ENCODE measurements at regions not wholly inside any gene's neighbourhood (a gene's known extent, or its start where the extent isn't known, plus 50 kb on each side); places are given as distances from the start of the nearest gene placed in this dataset.

DNA sequence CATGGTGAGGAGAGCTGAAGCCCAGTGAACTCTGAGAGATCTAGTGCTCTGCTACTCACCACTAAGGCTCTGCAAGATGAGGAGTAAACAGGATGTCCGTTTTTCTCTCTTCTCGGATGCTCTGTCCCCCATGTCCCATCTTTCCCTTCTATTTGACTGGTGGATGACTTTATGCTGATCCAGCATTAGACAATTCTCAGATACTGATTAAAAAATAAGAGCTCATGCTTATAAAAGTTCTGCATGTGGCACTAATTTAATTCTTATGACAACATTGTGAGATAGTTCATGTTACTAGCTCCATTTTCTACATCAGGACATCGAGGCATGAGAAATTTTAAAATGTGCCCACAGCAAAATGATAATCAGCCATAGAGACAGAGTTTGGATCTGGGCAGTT lies 77.0 kb downstream of the HMHB1 start:
- no peak overlapping the region for H3K27ac ChIP-seq
- DNase-seq = no peak
- POLR2A ChIA-PET (ENCODE audit: unreplicated experiment) = no interaction called here
- intact Hi-C loops (cut with micrococcal nuclease; ENCODE audit: unreplicated experiment) = no loop called here
- no peaks in the 10 kb centered on the region for H3K36me3 ChIP-seq (ENCODE audit: low read depth)
- no peak overlapping the region for H3K4me2 ChIP-seq
- H3K79me2 ChIP-seq (ENCODE audit: low read depth) = no peaks in the 10 kb centered on the region
- H3K4me1 ChIP-seq (replicated peaks; ENCODE audit: insufficient read depth) = peaks cover 8% of the 10 kb centered on the region; the same call in 1 of the 2 replicates
- no peaks in the 10 kb centered on the region for H3K9me3 ChIP-seq (ENCODE audit: insufficient read depth, low read depth)
- no peak overlapping the region for H3K4me3 ChIP-seq
- CTCF ChIA-PET = no interaction called here
- no peak overlapping the region for H2AFZ ChIP-seq
- no peaks in the 10 kb centered on the region for H3F3A ChIP-seq (ENCODE audit: insufficient read depth, low read depth)
- no peaks in the 10 kb centered on the region for H3K27me3 ChIP-seq (ENCODE audit: insufficient read depth, low read depth)
- no peaks in the 10 kb centered on the region for H4K20me1 ChIP-seq (ENCODE audit: insufficient read depth)
- H3K9me2 ChIP-seq (ENCODE audit: insufficient read depth) = no peaks in the 10 kb centered on the region
- no peak for TF ChIP-seq EZH2 (IDR thresholded peaks at IDR 0.05; ENCODE audit: low read depth)
- TF ChIP-seq, protein P1, sequence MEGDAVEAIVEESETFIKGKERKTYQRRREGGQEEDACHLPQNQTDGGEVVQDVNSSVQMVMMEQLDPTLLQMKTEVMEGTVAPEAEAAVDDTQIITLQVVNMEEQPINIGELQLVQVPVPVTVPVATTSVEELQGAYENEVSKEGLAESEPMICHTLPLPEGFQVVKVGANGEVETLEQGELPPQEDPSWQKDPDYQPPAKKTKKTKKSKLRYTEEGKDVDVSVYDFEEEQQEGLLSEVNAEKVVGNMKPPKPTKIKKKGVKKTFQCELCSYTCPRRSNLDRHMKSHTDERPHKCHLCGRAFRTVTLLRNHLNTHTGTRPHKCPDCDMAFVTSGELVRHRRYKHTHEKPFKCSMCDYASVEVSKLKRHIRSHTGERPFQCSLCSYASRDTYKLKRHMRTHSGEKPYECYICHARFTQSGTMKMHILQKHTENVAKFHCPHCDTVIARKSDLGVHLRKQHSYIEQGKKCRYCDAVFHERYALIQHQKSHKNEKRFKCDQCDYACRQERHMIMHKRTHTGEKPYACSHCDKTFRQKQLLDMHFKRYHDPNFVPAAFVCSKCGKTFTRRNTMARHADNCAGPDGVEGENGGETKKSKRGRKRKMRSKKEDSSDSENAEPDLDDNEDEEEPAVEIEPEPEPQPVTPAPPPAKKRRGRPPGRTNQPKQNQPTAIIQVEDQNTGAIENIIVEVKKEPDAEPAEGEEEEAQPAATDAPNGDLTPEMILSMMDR (conservative IDR thresholded peaks at IDR 0.05) = no peak
- BruUV-seq (replicated peaks) = no TSS peak

DNA sequence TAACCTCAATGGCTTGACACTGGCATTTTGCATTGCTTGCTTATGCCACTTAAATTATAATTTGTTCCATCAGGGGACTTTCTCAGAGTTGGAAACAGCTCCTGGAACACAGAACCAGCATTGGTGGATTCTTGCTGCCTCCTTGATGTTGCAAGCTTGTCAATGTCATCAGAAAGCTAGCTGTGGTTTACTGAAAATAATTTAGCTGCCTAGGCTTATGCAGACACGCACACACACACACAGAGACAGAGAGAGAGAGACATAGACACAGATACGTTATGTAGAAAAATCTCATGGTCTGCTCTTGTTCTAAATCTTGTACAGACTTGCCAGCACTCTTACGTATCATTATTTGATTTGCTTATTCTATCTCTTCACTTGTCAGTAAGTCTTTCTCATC lies 78.0 kb downstream of the HMHB1 start:
- POLR2A ChIA-PET (ENCODE audit: unreplicated experiment) = no interaction called here
- H3K79me2 ChIP-seq (ENCODE audit: low read depth) = no peaks in the 10 kb centered on the region
- H3F3A ChIP-seq (ENCODE audit: insufficient read depth, low read depth) = no peaks in the 10 kb centered on the region
- no TSS peak for BruUV-seq (replicated peaks)
- no peaks in the 10 kb centered on the region for H3K9me2 ChIP-seq (ENCODE audit: insufficient read depth)
- no peak overlapping the region for H3K27ac ChIP-seq
- no peak overlapping the region for H3K4me3 ChIP-seq
- CTCF ChIA-PET = no interaction called here
- no peak overlapping the region for H3K4me2 ChIP-seq
- no peak for DNase-seq
- H4K20me1 ChIP-seq (ENCODE audit: insufficient read depth) = no peaks in the 10 kb centered on the region
- no peak overlapping the region for H2AFZ ChIP-seq
- no peak for TF ChIP-seq EZH2 (IDR thresholded peaks at IDR 0.05; ENCODE audit: low read depth)
- TF ChIP-seq, protein P1 (conservative IDR thresholded peaks at IDR 0.05) = no peak
- H3K36me3 ChIP-seq (ENCODE audit: low read depth) = no peaks in the 10 kb centered on the region
- H3K4me1 ChIP-seq (replicated peaks; ENCODE audit: insufficient read depth) = peaks cover 8% of the 10 kb centered on the region; the same call in 1 of the 2 replicates
- no peaks in the 10 kb centered on the region for H3K27me3 ChIP-seq (ENCODE audit: insufficient read depth, low read depth)
- intact Hi-C loops (cut with micrococcal nuclease; ENCODE audit: unreplicated experiment) = no loop called here
- H3K9me3 ChIP-seq (ENCODE audit: insufficient read depth, low read depth) = no peaks in the 10 kb centered on the region

DNA sequence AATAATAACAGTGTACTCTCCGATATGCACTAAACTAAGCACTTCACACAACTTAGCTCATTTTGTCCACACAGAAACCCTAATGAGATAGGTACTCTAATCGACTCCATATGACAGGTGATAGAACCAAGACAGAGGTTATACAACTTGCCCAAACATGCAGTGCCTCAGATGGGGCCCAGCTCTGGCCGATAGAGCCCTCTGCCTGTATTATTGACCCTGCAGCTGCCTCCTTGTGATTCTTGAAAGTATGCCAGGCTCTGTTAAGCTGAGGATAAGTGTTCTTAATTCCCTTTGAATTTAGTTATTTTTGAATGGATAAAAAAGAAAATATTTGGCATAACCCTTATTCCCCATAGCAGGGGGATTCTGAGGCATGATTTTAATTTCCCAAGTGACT lies 78.5 kb downstream of the HMHB1 start:
- Histone ChIP-seq H3K4me1 (replicated peaks; ENCODE audit: insufficient read depth) (peaks cover 8% of the 10 kb centered on the region; the same call in 1 of the 2 replicates), H3K4me3 (no peak overlapping the region), H3K27me3 (ENCODE audit: insufficient read depth, low read depth) (no peaks in the 10 kb centered on the region), H3K27ac (no peak overlapping the region), H3F3A (ENCODE audit: insufficient read depth, low read depth) (no peaks in the 10 kb centered on the region), H3K9me2 (ENCODE audit: insufficient read depth) (no peaks in the 10 kb centered on the region), H3K4me2 (no peak overlapping the region), H2AFZ (no peak overlapping the region), H3K9me3 (ENCODE audit: insufficient read depth, low read depth) (no peaks in the 10 kb centered on the region), H3K79me2 (ENCODE audit: low read depth) (no peaks in the 10 kb centered on the region), H3K36me3 (ENCODE audit: low read depth) (no peaks in the 10 kb centered on the region), H4K20me1 (ENCODE audit: insufficient read depth) (no peaks in the 10 kb centered on the region)
- intact Hi-C loops (cut with micrococcal nuclease; ENCODE audit: unreplicated experiment) = no loop called here
- DNase-seq = no peak
- TF ChIP-seq EZH2 (IDR thresholded peaks at IDR 0.05; ENCODE audit: low read depth) = no peak
- TF ChIP-seq, protein P1 (conservative IDR thresholded peaks at IDR 0.05) = no peak
- ChIA-PET POLR2A (ENCODE audit: unreplicated experiment) (no interaction called here), CTCF (no interaction called here)
- BruUV-seq (replicated peaks) = no TSS peak

Measured in PC-9 (cell line).